ENCODE measurements at regions not wholly inside any gene's neighbourhood (a gene's known extent, or its start where the extent isn't known, plus 50 kb on each side); places are given as distances from the start of the nearest gene placed in this dataset.
A peak's percentile ranks its signal among the peaks of the same experiment; 100 is the strongest.

DNA sequence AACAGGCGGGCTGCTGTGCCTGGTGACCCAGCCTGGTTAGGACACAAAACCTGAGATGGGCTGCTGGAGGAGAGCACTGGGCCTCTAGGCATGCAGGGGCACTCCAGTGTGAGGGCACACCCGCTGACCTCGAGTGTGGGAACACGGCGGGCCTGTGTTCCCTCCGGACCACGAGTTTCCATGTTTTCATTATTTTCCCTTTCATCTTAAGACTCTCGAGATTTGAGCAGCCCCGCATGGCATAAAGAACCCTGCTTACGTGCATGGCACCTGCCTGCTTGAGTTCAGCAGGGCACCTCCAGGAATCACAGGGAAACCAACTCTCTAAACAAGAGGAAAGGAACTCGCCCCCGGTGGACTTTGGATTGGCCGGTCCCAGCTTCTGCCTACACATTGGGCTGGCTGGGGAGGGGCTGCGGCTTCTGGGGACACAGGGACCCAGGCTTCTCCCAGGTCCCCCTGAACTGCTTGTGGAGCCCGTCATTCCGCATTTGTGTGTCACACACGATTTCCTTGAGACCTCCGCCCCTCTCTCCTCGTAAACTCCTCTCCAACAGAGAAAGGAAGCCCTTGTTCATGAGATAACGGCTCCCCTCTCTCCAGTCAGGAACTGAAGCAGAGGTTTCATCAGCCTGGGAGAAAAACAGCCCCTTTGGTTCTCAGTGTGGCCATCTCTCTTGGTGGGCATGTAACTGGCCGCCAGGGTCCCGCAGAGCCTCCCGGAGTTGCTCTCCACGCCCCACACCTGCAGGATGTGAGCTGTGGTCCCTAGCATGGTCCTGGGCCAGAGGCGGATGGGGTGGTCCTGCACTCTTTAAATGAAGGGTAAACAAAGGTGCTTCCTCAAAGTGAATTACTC lies 181.8 kb downstream of the TTLL2 start (continued):
- TF ChIP-seq, protein P1, sequence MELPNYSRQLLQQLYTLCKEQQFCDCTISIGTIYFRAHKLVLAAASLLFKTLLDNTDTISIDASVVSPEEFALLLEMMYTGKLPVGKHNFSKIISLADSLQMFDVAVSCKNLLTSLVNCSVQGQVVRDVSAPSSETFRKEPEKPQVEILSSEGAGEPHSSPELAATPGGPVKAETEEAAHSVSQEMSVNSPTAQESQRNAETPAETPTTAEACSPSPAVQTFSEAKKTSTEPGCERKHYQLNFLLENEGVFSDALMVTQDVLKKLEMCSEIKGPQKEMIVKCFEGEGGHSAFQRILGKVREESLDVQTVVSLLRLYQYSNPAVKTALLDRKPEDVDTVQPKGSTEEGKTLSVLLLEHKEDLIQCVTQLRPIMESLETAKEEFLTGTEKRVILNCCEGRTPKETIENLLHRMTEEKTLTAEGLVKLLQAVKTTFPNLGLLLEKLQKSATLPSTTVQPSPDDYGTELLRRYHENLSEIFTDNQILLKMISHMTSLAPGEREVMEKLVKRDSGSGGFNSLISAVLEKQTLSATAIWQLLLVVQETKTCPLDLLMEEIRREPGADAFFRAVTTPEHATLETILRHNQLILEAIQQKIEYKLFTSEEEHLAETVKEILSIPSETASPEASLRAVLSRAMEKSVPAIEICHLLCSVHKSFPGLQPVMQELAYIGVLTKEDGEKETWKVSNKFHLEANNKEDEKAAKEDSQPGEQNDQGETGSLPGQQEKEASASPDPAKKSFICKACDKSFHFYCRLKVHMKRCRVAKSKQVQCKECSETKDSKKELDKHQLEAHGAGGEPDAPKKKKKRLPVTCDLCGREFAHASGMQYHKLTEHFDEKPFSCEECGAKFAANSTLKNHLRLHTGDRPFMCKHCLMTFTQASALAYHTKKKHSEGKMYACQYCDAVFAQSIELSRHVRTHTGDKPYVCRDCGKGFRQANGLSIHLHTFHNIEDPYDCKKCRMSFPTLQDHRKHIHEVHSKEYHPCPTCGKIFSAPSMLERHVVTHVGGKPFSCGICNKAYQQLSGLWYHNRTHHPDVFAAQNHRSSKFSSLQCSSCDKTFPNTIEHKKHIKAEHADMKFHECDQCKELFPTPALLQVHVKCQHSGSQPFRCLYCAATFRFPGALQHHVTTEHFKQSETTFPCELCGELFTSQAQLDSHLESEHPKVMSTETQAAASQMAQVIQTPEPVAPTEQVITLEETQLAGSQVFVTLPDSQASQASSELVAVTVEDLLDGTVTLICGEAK (IDR thresholded peaks at IDR 0.05) = no peak
- TF ChIP-seq, protein P1 (CRISPR knock-in tag; IDR thresholded peaks at IDR 0.05) = peak; percentile 73; the same call in 1 of the 2 replicates
- no peak for TF ChIP-seq ZNF720 (CRISPR knock-in tag; IDR thresholded peaks at IDR 0.05)
- TF ChIP-seq KLF12 (CRISPR knock-in tag; IDR thresholded peaks at IDR 0.05; ENCODE audit: borderline replicate concordance) = 0 out of 2 replicates have a peak, but pooled peaks have one; percentile 47
- TF ChIP-seq SRSF1 (optimal IDR thresholded peaks at IDR 0.05; ENCODE audit: low read depth, low read length) = no peak
- no peak for TF ChIP-seq SP4 (CRISPR knock-in tag; IDR thresholded peaks at IDR 0.05)
- 0 out of 2 replicates have a peak, but pooled peaks have one; percentile 69 for TF ChIP-seq ZNF616 (CRISPR knock-in tag; IDR thresholded peaks at IDR 0.05; ENCODE audit: low read depth)
- TF ChIP-seq SMAD9 (CRISPR knock-in tag; IDR thresholded peaks at IDR 0.05) = no peak
- TF ChIP-seq BRD4 (CRISPR knock-in tag; IDR thresholded peaks at IDR 0.05) = no peak
- TF ChIP-seq ATRX (CRISPR knock-in tag; IDR thresholded peaks at IDR 0.05; ENCODE audit: borderline replicate concordance) = no peak
- TF ChIP-seq ZC3H13 (CRISPR knock-in tag; IDR thresholded peaks at IDR 0.05) = no peak
- TF ChIP-seq ZNF317 (CRISPR knock-in tag; IDR thresholded peaks at IDR 0.05) = no peak
- peak; percentile 86 for TF ChIP-seq ZNF264 (CRISPR knock-in tag; IDR thresholded peaks at IDR 0.05)
- no peak for TF ChIP-seq SKI (IDR thresholded peaks at IDR 0.05; ENCODE audit: partially characterized antibody)
- no peak for TF ChIP-seq ZNF597 (CRISPR knock-in tag; IDR thresholded peaks at IDR 0.05)
- TF ChIP-seq, protein P2, sequence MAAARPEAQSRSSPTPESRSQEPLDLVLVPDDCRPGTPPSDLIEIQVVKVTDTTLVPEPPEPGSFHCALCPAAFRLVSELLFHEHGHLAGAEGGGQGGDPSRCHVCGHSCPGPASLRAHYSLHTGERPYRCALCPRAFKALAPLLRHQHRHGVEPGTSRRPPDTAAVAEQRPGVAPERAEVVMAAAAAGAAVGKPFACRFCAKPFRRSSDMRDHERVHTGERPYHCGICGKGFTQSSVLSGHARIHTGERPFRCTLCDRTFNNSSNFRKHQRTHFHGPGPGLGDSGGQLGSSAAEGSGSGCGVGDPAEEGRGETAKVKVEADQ (CRISPR knock-in tag; IDR thresholded peaks at IDR 0.05; ENCODE audit: borderline replicate concordance) = no peak
- TF ChIP-seq DR1 (CRISPR knock-in tag; IDR thresholded peaks at IDR 0.05) = no peak
- no peak for TF ChIP-seq AGO1 (IDR thresholded peaks at IDR 0.05; ENCODE audit: low read depth, low read length, poor library complexity, severe bottlenecking)
- TF ChIP-seq CBX1 (IDR thresholded peaks at IDR 0.05; ENCODE audit: low read depth) = no peak
- TF ChIP-seq TEAD3 (CRISPR knock-in tag; optimal IDR thresholded peaks at IDR 0.05; ENCODE audit: borderline replicate concordance) = no peak
